HG02973 (cell line): ENCODE measurements at regions not wholly inside any gene's neighbourhood (a gene's known extent, or its start where the extent isn't known, plus 50 kb on each side); places are given as distances from the start of the nearest gene placed in this dataset.

Experiments
- ATAC-seq: cut with Tn5 transposase; IDR thresholded peaks from one replicate; pipeline ENCODE4 v1.9.1; 2021; ENCODE audit warnings: moderate library complexity; ENCODE audit not compliant: unreplicated experiment

DNA sequence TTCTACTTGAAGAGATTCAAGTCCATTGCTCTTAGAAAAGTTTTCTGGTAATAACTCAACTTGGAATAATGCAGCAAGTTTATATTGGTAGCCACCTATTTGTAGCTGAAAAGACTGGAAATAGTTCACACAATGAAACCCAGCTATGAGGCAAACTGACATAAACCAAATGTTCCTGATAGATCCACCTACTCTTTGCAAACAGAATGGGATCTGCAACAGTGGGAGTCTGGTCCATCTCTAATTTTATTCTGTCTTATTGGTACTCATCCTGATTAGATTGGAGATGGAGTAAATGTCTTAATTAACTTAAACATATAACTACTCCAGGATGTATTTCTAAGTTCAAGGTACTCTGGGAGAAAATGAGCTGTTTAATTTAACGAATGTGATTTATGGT, 438.0 kb downstream of the OLFM4 start:
- ATAC-seq = no peak

GRCh38 chr13:53473397-53473796, 444.8 kb downstream of the OLFM4 start:
- ATAC-seq = no peak

DNA sequence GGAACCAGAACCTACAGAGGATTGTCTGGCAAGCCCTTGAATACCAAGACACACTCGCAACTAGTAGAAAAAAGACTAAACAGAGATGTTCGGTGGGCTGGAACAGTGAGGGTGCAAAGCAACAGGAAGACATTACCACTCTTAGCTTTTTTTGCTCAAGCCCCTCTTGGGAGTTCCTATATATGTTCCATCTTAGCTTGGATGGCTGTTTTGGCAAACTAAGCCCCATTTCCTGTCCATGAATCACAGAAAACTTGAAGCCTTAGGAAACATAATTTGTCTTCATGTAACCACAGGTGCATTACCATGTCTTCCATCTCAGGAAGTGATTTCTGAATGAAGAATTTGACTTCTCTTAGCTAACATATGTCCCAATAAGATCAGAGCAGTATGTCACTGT, 446.3 kb downstream of the OLFM4 start:
- no peak for ATAC-seq

- ATAC-seq = no peak
Observed at GRCh38 chr13:53490752-53491151, 462.1 kb downstream of the OLFM4 start.

DNA sequence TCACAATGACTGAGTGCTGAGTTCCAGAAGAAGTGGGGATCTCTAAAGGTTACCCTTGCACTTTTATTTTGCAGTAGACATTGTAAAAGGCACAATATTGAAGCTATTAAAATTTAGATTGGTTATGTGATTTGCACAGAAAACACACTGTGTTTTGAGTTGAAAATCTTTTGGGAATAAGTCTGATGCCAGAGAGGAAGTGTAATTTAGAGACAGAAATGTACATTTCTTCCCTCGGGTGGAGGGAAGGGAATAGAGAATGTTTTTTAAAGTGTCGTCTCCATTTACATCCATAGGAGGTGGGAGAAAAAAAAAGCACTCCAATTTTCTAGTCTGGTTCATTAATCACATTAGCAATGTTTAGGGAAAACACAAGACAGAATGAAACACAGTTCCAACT, 465.8 kb downstream of the OLFM4 start:
- no peak for ATAC-seq

- no peak for ATAC-seq
Observed at GRCh38 chr13:53499576-53500133, 471.0 kb downstream of the OLFM4 start.

- ATAC-seq = peak; percentile 89
Observed at GRCh38 chr13:53501387-53501786, 472.8 kb downstream of the OLFM4 start.

DNA sequence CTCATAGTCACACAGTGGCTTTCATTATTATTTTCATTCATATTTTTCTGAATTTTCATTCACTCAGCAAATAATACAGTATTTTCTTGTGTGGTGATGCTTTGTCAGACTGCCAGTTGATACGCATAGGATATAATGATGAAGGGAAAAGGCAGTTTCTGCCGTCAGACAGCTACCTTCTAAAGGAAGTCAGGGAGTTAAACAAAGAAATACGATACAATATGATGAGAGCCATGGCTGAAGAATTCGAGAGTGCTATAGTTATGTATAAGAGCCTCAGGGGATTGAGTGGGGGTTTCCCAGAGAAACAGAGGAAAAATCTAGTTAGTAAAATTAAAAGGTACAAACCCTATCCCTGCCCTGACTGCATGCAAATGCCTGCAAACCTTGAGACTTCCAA, 479.1 kb downstream of the OLFM4 start:
- ATAC-seq = no peak

- ATAC-seq = no peak
Observed at GRCh38 chr13:53512635-53513034, 484.0 kb downstream of the OLFM4 start.

- ATAC-seq = no peak
Observed at GRCh38 chr13:53513226-53513625, 484.6 kb downstream of the OLFM4 start.

DNA sequence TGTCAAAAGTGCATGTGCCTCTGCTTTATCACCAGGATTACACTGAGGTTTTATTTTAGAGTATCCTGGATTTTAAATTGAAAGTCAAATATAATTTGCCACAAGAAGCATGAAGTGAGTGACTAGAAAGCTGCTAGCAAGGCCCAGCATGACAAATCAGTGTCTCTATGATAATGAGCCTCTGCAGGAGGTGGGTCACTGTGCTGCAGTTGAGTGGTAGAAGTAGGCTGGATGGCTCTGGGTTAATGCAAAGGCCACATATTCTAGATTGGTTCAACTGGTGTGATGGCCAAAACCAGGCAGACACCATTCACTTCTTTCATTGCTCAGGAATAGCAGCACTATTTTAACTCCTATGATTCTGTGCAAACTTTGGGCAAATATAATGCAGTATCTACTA, 491.5 kb downstream of the OLFM4 start:
- no peak for ATAC-seq

GRCh38 chr13:53522034-53522433, 493.4 kb downstream of the OLFM4 start:
- no peak for ATAC-seq

DNA sequence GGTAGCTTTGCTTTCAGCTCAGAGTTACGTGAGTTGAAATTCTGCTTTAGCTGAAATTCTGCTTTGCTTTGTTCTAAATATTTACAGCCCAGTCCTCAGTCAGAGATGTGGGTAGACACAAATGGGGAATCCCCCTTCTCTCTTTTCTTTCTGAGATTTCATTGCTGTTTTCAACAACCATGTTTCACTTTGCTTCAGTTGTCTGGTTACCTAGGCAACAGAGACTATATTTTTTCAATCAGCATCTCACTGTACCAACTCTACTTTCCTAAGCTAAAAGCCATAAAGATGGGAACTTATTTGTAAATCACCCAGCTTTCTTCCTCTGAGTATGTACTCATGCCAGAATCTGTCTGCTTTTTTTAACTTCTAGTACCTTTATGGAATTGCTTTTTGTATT, 509.0 kb downstream of the OLFM4 start:
- ATAC-seq = no peak

- ATAC-seq = no peak
Observed at GRCh38 chr13:53545340-53545941, 516.8 kb downstream of the OLFM4 start.

DNA sequence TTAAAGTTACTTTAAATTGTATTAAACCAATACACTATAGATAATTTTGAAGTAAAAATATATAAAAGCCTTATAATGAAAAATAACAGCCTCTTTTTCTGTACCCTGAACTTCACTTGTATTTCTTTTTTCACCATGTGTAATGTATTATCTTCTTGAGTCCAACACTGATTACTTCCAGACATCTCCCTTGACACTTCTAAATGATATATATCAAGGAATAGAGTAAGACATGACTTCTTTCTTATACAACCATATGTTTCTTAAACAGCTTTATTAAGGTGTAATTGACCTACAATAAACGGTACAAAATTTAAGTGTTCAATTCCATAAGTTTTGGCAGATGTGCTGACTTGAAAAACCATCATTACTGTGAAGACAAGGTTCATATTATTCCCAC, 531.9 kb downstream of the OLFM4 start:
- ATAC-seq = no peak

DNA sequence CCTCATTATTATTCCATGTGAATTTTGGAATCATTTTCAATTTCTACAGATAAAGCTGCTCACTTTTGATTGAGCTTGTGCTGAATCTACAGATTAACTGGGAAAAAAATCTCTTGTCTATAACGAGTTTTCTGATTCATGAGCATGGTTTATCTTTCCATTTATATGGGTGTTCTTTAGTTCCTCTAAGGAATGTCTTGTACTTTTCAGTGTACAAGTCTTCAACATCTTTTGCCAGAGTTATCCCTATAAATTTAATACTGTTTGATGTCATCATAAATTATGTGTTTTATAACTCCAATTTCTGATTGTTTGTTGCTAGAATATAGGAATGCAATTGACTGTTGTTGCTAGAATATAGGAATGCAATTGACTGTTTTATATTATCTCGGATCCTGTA, 533.8 kb downstream of the OLFM4 start:
- ATAC-seq = no peak

DNA sequence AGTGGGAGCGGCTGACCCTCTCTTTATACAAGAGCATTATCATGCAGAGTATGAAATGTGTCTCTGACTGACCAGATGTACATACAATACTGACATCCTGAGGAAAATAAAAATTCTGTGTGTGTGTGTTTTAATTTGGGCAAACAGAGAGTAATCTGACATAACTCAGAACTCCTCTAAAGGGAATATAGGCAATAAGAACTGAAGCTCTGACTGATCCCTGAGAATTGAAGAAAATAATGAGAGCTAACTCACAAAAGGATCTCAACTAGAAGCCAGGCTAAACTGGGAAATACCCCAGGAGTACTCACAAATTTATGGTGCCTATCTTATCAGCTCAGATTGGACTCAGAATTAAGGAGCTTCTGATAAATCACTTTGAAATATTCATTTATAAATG, 539.9 kb downstream of the OLFM4 start:
- ATAC-seq = no peak

DNA sequence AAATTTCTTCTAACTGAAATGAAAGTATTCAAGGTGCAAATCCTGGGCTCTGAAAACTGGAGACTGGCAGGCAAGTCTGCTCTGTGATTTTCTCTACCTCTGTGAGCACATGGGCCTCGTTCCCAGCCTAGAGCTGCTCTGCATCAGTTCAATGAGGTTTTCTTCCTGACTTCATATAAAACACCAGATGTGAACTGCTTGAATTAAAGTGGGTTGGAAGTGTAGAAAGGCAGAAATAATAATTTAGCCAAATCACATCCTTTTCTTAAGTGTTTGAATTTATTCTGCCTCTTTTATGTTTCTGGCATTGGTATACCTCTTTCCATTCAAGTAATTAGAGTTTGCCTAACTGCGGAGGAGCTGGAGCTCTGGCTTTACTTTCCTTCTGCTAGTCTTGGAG, 540.8 kb downstream of the OLFM4 start:
- no peak for ATAC-seq

DNA sequence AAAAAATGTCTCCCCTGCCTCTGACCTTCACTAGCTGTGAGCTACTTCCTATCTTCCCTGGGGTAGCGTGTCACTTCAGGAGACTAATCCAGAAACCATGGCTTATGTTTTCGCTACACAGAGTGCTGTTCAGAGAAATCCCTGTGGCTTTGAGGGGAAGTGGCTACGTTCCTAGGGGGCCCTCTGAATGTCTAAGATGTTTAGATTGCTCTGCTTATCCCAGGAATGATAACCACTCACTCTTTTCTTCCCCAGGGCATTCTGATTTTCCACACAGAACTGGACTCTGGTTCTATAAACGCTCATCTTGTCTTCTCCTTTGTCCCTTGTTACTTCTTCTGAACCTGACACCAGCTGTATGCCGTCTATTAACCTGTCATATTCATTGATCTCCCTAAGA, 572.5 kb downstream of the OLFM4 start:
- ATAC-seq = no peak

DNA sequence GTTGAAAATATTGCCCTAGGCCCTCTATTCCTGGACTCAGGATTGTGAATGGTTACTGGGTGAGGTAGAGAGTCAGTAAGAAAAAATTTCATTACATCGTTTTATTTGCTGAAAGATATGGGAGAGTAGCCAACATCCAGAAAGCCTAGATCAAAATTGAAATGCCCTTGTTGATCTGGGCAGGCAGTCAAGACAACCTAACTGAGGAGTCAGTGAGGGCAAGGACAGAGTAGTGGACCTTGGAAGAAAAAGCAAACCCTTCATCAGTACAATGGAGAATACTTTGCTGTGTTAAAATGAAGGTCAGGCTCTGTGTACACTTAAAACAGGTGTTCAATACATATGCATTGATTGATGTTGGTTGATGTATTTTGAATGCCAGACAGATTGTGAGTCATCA, 576.7 kb downstream of the OLFM4 start:
- no peak for ATAC-seq

DNA sequence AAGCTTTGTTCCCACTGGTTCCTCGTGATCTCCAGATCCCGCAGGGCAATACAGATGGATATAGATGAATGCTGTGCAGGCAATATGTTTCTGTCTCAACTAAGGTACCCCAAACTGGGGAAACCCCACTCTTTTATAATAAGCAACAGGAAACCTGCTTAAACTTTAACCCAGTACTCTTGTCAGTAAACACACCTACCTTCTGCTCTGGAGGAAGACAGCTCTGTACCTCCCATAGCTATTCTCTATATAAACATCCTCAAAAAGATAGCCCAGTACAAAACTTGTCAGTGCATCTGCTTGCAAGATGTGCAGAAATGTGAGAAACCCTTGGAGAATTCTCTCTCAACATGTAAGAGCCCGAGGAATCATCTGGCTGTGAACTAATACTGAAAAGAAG, 583.6 kb downstream of the OLFM4 start:
- ATAC-seq = no peak

- no peak for ATAC-seq
Observed at GRCh38 chr13:53622456-53622855, 593.8 kb downstream of the OLFM4 start.

DNA sequence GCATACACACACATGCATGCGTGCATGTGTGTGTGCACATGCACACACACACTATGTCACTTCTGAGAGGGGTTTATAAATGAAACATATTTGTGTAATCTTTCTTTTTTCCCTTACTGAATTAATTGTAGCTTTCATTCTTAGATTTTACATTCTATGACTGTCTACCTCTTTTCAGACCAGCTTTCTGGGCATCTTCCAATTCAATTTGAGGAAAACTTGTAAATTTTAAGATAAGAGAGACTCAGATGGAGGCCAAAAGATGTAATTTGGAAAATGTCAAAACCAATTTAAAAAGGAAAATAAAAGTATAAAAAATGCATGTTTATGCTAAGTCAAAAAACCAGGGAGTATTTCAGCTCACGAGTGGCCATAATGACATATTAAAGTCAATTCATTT, 594.5 kb downstream of the OLFM4 start:
- no peak for ATAC-seq
